NB4 (cell line): ENCODE measurements at regions not wholly inside any gene's neighbourhood (a gene's known extent, or its start where the extent isn't known, plus 50 kb on each side); places are given as distances from the start of the nearest gene placed in this dataset.
A peak's percentile ranks its signal among the peaks of the same experiment; 100 is the strongest.

ENCODE experiments used
- DNase-seq: peaks from one replicate; pipeline ENCODE4 v3.0.0; 2010; ENCODE audit warnings: low read depth
- H3K4me3 ChIP-seq: one replicate; pipeline ENCODE4 v1.5.1; 2011; ENCODE audit warnings: mild to moderate bottlenecking, low read depth, low read length, moderate library complexity
- MYC ChIP-seq: IDR thresholded peaks from 2 replicates; pipeline ENCODE4 v1.6.1; 2011; ENCODE audit warnings: low read depth, low read length
- POLR2A ChIP-seq: IDR thresholded peaks from 2 replicates; pipeline ENCODE4 v1.6.1; 2011; ENCODE audit warnings: mild to moderate bottlenecking; ENCODE audit not compliant: insufficient read length; ENCODE audit errors: extremely low read depth
- TF ChIP-seq, protein P1 (sequence below): IDR thresholded peaks from one replicate; pipeline ENCODE4 v1.5.1; 2012; ENCODE audit warnings: low read depth, low read length
- TF ChIP-seq, protein P2 (sequence below): IDR thresholded peaks from 2 replicates; pipeline ENCODE4 v1.6.1; 2011; ENCODE audit warnings: low read depth, low read length

DNA sequence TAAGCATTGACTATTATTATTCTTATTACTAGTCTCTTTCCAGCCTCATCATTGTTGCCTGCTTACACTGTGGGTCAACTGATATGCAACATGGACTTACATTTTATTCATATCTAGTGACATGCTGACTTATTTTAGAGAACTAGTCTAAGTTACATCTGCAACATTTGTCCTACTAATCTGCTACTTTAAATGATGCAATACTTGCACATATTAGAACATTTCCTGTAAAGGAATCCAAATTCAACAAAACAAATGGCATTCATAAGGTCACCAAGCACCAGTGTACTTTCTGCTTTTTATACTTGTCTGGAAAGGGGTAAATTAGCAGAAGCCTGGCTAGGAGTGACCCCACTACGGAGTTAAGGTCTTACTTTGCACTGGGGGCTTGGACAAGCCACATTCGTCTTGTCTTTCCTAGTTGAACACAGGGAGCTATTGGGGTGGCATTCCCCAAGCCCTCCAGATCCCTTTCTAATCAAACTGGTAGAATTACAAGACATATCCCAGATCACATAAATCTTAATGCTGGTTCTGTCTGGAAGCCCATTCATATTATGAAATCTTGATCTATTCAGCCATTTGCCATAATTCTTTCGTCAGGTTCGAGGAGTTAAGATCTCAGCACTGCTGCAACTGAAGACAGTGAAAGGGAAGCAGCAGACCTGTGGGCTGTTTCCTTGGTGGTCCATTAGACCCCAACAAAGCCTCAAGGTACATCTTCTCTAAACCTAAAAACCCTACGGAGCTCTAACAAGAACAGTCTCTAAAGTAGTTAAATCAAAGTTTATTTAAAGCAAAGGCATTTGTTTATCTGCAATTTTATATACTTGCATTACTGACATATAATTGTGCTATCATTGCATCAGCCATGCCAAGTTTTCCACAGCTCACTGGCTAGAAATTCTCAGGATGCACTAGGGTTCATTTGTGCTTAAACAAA lies 49.9 kb upstream of the RTN4 start:
- TF ChIP-seq, protein P1, sequence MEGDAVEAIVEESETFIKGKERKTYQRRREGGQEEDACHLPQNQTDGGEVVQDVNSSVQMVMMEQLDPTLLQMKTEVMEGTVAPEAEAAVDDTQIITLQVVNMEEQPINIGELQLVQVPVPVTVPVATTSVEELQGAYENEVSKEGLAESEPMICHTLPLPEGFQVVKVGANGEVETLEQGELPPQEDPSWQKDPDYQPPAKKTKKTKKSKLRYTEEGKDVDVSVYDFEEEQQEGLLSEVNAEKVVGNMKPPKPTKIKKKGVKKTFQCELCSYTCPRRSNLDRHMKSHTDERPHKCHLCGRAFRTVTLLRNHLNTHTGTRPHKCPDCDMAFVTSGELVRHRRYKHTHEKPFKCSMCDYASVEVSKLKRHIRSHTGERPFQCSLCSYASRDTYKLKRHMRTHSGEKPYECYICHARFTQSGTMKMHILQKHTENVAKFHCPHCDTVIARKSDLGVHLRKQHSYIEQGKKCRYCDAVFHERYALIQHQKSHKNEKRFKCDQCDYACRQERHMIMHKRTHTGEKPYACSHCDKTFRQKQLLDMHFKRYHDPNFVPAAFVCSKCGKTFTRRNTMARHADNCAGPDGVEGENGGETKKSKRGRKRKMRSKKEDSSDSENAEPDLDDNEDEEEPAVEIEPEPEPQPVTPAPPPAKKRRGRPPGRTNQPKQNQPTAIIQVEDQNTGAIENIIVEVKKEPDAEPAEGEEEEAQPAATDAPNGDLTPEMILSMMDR, result no peak
- TF ChIP-seq, protein P2, sequence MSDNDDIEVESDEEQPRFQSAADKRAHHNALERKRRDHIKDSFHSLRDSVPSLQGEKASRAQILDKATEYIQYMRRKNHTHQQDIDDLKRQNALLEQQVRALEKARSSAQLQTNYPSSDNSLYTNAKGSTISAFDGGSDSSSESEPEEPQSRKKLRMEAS, result no peak
- TF ChIP-seq POLR2A, result no peak
- TF ChIP-seq MYC, result no peak
- peak overlapping the region; percentile 29 for H3K4me3 ChIP-seq
- DNase-seq, result peak; percentile 72
